NT2/D1 (cell line): ENCODE measurements at regions not wholly inside any gene's neighbourhood (a gene's known extent, or its start where the extent isn't known, plus 50 kb on each side); places are given as distances from the start of the nearest gene placed in this dataset.
"Not testable (repeated sequence)": the region's sequence is repeated elsewhere in the genome, so short reads cannot be mapped to it uniquely, and the experiment has no call there.

Experiments
- SUZ12 ChIP-seq: IDR thresholded peaks from 2 replicates; pipeline ENCODE4 v1.6.1; 2011; ENCODE audit not compliant: insufficient read length, insufficient read depth; ENCODE audit errors: extremely low read depth
- YY1 ChIP-seq: IDR thresholded peaks from 2 replicates; pipeline ENCODE4 v1.6.1; 2011; ENCODE audit not compliant: insufficient read length, insufficient read depth
- ZNF274 ChIP-seq: IDR thresholded peaks from 2 replicates; pipeline ENCODE4 v1.6.1; 2011; ENCODE audit warnings: mild to moderate bottlenecking, low read depth, low read length

- not testable (repeated sequence) for TF ChIP-seq SUZ12, YY1, ZNF274
Observed at GRCh38 chr3:8074740-8075139, 426.9 kb upstream of the LMCD1 start.
